ENCODE measurements at regions not wholly inside any gene's neighbourhood (a gene's known extent, or its start where the extent isn't known, plus 50 kb on each side); places are given as distances from the start of the nearest gene placed in this dataset.

GRCh38 chr3:16658004-16658924 lies 53.0 kb upstream of the DAZL start:
- no peaks in the 10 kb centered on the region for H3K4me1 ChIP-seq (ENCODE audit: control insufficient read depth, insufficient read depth, low read length, unreplicated experiment)
- H3K27ac ChIP-seq (ENCODE audit: low read depth, low read length) = no peak overlapping the region

GRCh38 chr3:16658925-16659793 lies 53.9 kb upstream of the DAZL start:
- Histone ChIP-seq H3K27me3 (ENCODE audit: insufficient read depth, low read length) (no peaks in the 10 kb centered on the region), H3K4me1 (ENCODE audit: control insufficient read depth, insufficient read depth, low read length, unreplicated experiment) (no peaks in the 10 kb centered on the region), H3K36me3 (ENCODE audit: insufficient read depth, low read length) (no peaks in the 10 kb centered on the region), H2AFZ (ENCODE audit: low read length, unreplicated experiment) (no peak overlapping the region), H3K79me2 (ENCODE audit: control insufficient read depth, insufficient read depth, low read length, unreplicated experiment) (no peaks in the 10 kb centered on the region), H3K27ac (ENCODE audit: low read depth, low read length) (no peak overlapping the region), H3K4me3 (ENCODE audit: low read depth, low read length) (no peak overlapping the region)

More at GRCh38 chr3:16658004-16658924, 53.0 kb upstream of the DAZL start:
- Histone ChIP-seq H3K79me2 (ENCODE audit: control insufficient read depth, insufficient read depth, low read length, unreplicated experiment) (no peaks in the 10 kb centered on the region), H3K4me3 (ENCODE audit: low read depth, low read length) (no peak overlapping the region), H3K36me3 (ENCODE audit: insufficient read depth, low read length) (no peaks in the 10 kb centered on the region), H2AFZ (ENCODE audit: low read length, unreplicated experiment) (no peak overlapping the region), H3K27me3 (ENCODE audit: insufficient read depth, low read length) (no peaks in the 10 kb centered on the region)

GRCh38 chr3:16663854-16664712 lies 58.9 kb upstream of the DAZL start:
- Histone ChIP-seq H3K79me2 (ENCODE audit: control insufficient read depth, insufficient read depth, low read length, unreplicated experiment) (no peaks in the 10 kb centered on the region), H3K27ac (ENCODE audit: low read depth, low read length) (no peak overlapping the region), H3K4me1 (ENCODE audit: control insufficient read depth, insufficient read depth, low read length, unreplicated experiment) (peaks cover 8% of the 10 kb centered on the region), H2AFZ (ENCODE audit: low read length, unreplicated experiment) (no peak overlapping the region), H3K4me3 (ENCODE audit: low read depth, low read length) (no peak overlapping the region), H3K36me3 (ENCODE audit: insufficient read depth, low read length) (no peaks in the 10 kb centered on the region), H3K27me3 (ENCODE audit: insufficient read depth, low read length) (no peaks in the 10 kb centered on the region)

- Histone ChIP-seq H3K27ac (ENCODE audit: low read depth, low read length) (no peak overlapping the region), H3K27me3 (ENCODE audit: insufficient read depth, low read length) (no peaks in the 10 kb centered on the region), H2AFZ (ENCODE audit: low read length, unreplicated experiment) (no peak overlapping the region), H3K4me3 (ENCODE audit: low read depth, low read length) (no peak overlapping the region), H3K79me2 (ENCODE audit: control insufficient read depth, insufficient read depth, low read length, unreplicated experiment) (no peaks in the 10 kb centered on the region), H3K36me3 (ENCODE audit: insufficient read depth, low read length) (no peaks in the 10 kb centered on the region), H3K4me1 (ENCODE audit: control insufficient read depth, insufficient read depth, low read length, unreplicated experiment) (peaks cover 8% of the 10 kb centered on the region)
Measured at GRCh38 chr3:16665282-16665741, 60.1 kb upstream of the DAZL start.

GRCh38 chr3:16666206-16666605 lies 61.0 kb upstream of the DAZL start:
- no peaks in the 10 kb centered on the region for H3K36me3 ChIP-seq (ENCODE audit: insufficient read depth, low read length)
- peaks cover 8% of the 10 kb centered on the region for H3K4me1 ChIP-seq (ENCODE audit: control insufficient read depth, insufficient read depth, low read length, unreplicated experiment)
- H3K27ac ChIP-seq (ENCODE audit: low read depth, low read length) = no peak overlapping the region
- no peaks in the 10 kb centered on the region for H3K79me2 ChIP-seq (ENCODE audit: control insufficient read depth, insufficient read depth, low read length, unreplicated experiment)
- H3K4me3 ChIP-seq (ENCODE audit: low read depth, low read length) = no peak overlapping the region
- H3K27me3 ChIP-seq (ENCODE audit: insufficient read depth, low read length) = no peaks in the 10 kb centered on the region
- H2AFZ ChIP-seq (ENCODE audit: low read length, unreplicated experiment) = no peak overlapping the region

- Histone ChIP-seq H3K4me1 (ENCODE audit: control insufficient read depth, insufficient read depth, low read length, unreplicated experiment) (peaks cover 8% of the 10 kb centered on the region), H3K79me2 (ENCODE audit: control insufficient read depth, insufficient read depth, low read length, unreplicated experiment) (no peaks in the 10 kb centered on the region), H3K27ac (ENCODE audit: low read depth, low read length) (no peak overlapping the region), H3K36me3 (ENCODE audit: insufficient read depth, low read length) (no peaks in the 10 kb centered on the region), H3K4me3 (ENCODE audit: low read depth, low read length) (no peak overlapping the region), H3K27me3 (ENCODE audit: insufficient read depth, low read length) (no peaks in the 10 kb centered on the region), H2AFZ (ENCODE audit: low read length, unreplicated experiment) (no peak overlapping the region)
Measured at GRCh38 chr3:16667633-16668032, 62.4 kb upstream of the DAZL start.

GRCh38 chr3:16668776-16669545 lies 63.7 kb upstream of the DAZL start:
- Histone ChIP-seq H3K79me2 (ENCODE audit: control insufficient read depth, insufficient read depth, low read length, unreplicated experiment) (no peaks in the 10 kb centered on the region), H3K27me3 (ENCODE audit: insufficient read depth, low read length) (no peaks in the 10 kb centered on the region), H3K27ac (ENCODE audit: low read depth, low read length) (no peak overlapping the region), H2AFZ (ENCODE audit: low read length, unreplicated experiment) (no peak overlapping the region), H3K4me3 (ENCODE audit: low read depth, low read length) (no peak overlapping the region), H3K4me1 (ENCODE audit: control insufficient read depth, insufficient read depth, low read length, unreplicated experiment) (peaks cover 8% of the 10 kb centered on the region), H3K36me3 (ENCODE audit: insufficient read depth, low read length) (no peaks in the 10 kb centered on the region)

GRCh38 chr3:16670191-16670590 lies 65.0 kb upstream of the DAZL start:
- Histone ChIP-seq H3K27ac (ENCODE audit: low read depth, low read length) (no peak overlapping the region), H3K4me3 (ENCODE audit: low read depth, low read length) (no peak overlapping the region), H3K4me1 (ENCODE audit: control insufficient read depth, insufficient read depth, low read length, unreplicated experiment) (peaks cover 3% of the 10 kb centered on the region), H3K79me2 (ENCODE audit: control insufficient read depth, insufficient read depth, low read length, unreplicated experiment) (no peaks in the 10 kb centered on the region), H3K36me3 (ENCODE audit: insufficient read depth, low read length) (no peaks in the 10 kb centered on the region), H3K27me3 (ENCODE audit: insufficient read depth, low read length) (no peaks in the 10 kb centered on the region), H2AFZ (ENCODE audit: low read length, unreplicated experiment) (no peak overlapping the region)

GRCh38 chr3:16671690-16672089 lies 66.5 kb upstream of the DAZL start:
- no peaks in the 10 kb centered on the region for H3K4me1 ChIP-seq (ENCODE audit: control insufficient read depth, insufficient read depth, low read length, unreplicated experiment)
- no peaks in the 10 kb centered on the region for H3K27me3 ChIP-seq (ENCODE audit: insufficient read depth, low read length)
- no peak overlapping the region for H3K27ac ChIP-seq (ENCODE audit: low read depth, low read length)
- H3K4me3 ChIP-seq (ENCODE audit: low read depth, low read length) = no peak overlapping the region
- no peak overlapping the region for H2AFZ ChIP-seq (ENCODE audit: low read length, unreplicated experiment)
- H3K36me3 ChIP-seq (ENCODE audit: insufficient read depth, low read length) = peaks cover 4% of the 10 kb centered on the region; the same call in 1 of the 2 replicates
- no peaks in the 10 kb centered on the region for H3K79me2 ChIP-seq (ENCODE audit: control insufficient read depth, insufficient read depth, low read length, unreplicated experiment)

Measured in ACC112 (cell line).